ENCODE measurements at regions not wholly inside any gene's neighbourhood (a gene's known extent, or its start where the extent isn't known, plus 50 kb on each side); places are given as distances from the start of the nearest gene placed in this dataset.

DNA sequence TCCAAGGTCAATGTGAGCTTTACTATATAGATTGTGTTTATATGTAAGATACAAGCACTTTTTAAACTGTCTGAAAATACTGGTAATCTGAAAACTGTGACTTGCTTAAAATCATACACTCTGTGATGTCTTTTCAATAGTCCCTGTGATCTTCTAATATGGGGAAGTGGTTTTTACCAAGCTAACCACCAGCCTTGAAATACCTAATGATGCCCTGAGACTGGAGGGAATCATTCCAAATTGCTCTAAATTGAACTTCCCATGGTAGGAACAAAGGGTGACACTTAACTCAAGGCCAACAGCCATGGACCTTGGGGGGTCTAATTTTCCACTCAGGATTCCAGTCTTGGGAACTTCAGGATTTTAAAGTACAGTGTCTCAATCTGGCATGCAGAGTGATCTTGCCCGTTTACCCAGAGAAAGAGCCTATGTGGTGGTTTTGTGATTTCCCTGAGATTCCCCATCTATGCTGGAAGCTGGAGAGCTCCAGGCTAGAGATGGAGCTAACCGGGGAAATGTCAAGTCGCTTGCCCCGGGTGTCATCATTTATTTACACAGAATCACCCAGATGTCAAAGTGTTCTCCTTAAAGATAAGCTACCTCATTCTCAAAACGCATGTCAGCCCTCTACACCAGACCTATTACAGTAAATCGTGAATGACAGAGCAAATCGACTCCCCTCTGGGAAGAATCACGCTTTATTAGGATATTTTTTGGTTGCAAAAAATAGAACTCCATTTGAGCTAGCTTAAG lies 198.5 kb downstream of the SP3 start:
- H3K4me3 Mint-ChIP-seq: no peak overlapping the region
- H3K9me3 Mint-ChIP-seq: no peaks in the 10 kb centered on the region
- H3K27ac Mint-ChIP-seq: no peak overlapping the region
- peaks cover 35% of the 10 kb centered on the region for H3K27me3 Mint-ChIP-seq (ENCODE audit: insufficient read depth)
- no peak for DNase-seq
- H3K4me1 Mint-ChIP-seq (ENCODE audit: low read depth): no peaks in the 10 kb centered on the region
- no peak for TF ChIP-seq CTCF (IDR thresholded peaks at IDR 0.05)
- H3K36me3 Mint-ChIP-seq (ENCODE audit: low read depth): no peaks in the 10 kb centered on the region

DNA sequence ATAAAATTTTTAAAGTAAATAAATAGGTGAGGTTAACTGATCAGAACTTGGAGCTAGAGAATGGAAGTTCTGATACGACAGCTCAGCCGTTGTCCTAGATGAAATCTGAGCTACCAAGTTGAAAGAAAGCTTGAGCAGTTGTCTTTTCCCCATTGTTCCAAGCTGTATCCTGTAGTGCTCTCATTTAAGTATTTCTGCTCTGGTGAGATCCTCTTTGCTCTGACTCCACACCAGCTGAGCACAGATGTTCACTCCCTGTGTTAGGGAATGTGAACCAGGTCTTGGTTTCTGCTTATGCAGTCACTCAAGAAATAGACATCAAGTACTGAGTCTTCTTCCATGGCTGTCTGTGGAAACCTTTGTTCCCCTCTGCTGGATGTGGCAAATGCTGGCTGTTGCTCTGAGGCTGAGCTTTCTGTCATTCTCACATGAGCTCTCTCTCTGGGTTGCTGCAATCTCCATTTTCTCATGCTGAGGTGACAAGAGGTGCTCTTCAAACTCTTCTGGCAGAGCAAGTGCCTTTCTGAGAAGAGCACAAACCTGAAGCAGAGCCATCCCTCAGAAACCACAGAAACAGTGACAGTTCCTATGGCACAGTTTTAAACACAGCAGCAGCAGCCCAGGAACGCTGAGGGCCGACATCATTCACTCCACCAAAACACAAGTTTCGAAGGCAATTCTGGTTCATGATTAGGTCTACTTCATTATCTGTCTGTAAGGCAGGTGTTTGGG lies 194.1 kb downstream of the SP3 start:
- no peak overlapping the region for H3K4me3 Mint-ChIP-seq
- DNase-seq: no peak
- no peak overlapping the region for H3K27ac Mint-ChIP-seq
- peaks cover 46% of the 10 kb centered on the region for H3K27me3 Mint-ChIP-seq (ENCODE audit: insufficient read depth)
- no peaks in the 10 kb centered on the region for H3K4me1 Mint-ChIP-seq (ENCODE audit: low read depth)
- no peaks in the 10 kb centered on the region for H3K36me3 Mint-ChIP-seq (ENCODE audit: low read depth)
- no peak for TF ChIP-seq CTCF (IDR thresholded peaks at IDR 0.05)
- H3K9me3 Mint-ChIP-seq: no peaks in the 10 kb centered on the region

DNA sequence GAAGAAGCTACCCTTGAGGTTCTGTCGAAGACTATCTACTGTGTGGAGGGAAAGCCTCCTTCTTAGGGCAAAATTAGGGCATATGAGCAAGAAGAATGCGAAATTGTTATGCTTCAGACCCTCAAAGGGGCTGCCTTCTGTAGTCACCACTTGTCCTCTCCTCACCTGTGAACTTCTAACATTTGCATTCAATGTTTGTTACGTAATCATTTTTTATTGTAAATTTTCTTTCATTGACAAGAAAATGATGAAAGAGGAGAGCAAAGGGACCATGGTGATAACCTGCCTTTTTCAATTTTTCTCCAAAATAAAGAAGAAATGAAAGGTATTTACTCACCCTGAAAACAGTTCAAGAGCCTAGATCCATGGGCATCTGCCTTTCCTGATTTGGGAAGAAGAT lies 193.0 kb downstream of the SP3 start:
- no peak for TF ChIP-seq CTCF (IDR thresholded peaks at IDR 0.05)
- Mint-ChIP-seq H3K4me3 (no peak overlapping the region), H3K27ac (no peak overlapping the region), H3K27me3 (ENCODE audit: insufficient read depth) (peaks cover 43% of the 10 kb centered on the region), H3K9me3 (no peaks in the 10 kb centered on the region), H3K4me1 (ENCODE audit: low read depth) (no peaks in the 10 kb centered on the region), H3K36me3 (ENCODE audit: low read depth) (no peaks in the 10 kb centered on the region)
- DNase-seq: no peak

DNA sequence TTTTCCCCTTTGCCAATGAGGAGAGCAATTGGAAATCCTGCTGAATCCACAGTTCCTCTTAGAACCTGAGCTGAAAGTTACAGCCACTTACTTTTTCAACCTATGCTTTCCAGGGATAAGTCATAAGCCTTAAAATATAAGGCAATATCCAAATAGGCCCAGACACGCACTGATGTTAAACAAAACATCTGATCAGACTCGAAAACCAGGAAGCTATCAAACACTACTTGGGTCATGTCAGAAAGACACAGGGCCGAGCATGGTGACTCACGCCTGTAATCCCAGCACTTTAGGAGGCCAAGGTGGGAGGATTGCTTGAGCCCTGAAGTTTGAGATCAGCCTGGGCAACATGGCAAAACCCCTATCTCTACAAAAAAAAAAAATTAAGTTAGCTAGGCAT lies 192.1 kb downstream of the SP3 start:
- TF ChIP-seq CTCF (IDR thresholded peaks at IDR 0.05): no peak
- H3K4me3 Mint-ChIP-seq: no peak overlapping the region
- H3K4me1 Mint-ChIP-seq (ENCODE audit: low read depth): no peaks in the 10 kb centered on the region
- H3K9me3 Mint-ChIP-seq: no peaks in the 10 kb centered on the region
- H3K36me3 Mint-ChIP-seq (ENCODE audit: low read depth): no peaks in the 10 kb centered on the region
- DNase-seq: no peak
- peaks cover 39% of the 10 kb centered on the region for H3K27me3 Mint-ChIP-seq (ENCODE audit: insufficient read depth)
- H3K27ac Mint-ChIP-seq: no peak overlapping the region

- no peak for DNase-seq
- Mint-ChIP-seq H3K4me1 (ENCODE audit: low read depth) (no peaks in the 10 kb centered on the region), H3K4me3 (no peak overlapping the region), H3K9me3 (no peaks in the 10 kb centered on the region), H3K36me3 (ENCODE audit: low read depth) (no peaks in the 10 kb centered on the region), H3K27ac (no peak overlapping the region), H3K27me3 (ENCODE audit: insufficient read depth) (peaks cover 32% of the 10 kb centered on the region)
- TF ChIP-seq CTCF (IDR thresholded peaks at IDR 0.05): no peak
Observed at GRCh38 chr2:173775440-173775839, 189.7 kb downstream of the SP3 start.

Data from HFFc6 (cell line).